ENCODE measurements at regions not wholly inside any gene's neighbourhood (a gene's known extent, or its start where the extent isn't known, plus 50 kb on each side); places are given as distances from the start of the nearest gene placed in this dataset.

DNA sequence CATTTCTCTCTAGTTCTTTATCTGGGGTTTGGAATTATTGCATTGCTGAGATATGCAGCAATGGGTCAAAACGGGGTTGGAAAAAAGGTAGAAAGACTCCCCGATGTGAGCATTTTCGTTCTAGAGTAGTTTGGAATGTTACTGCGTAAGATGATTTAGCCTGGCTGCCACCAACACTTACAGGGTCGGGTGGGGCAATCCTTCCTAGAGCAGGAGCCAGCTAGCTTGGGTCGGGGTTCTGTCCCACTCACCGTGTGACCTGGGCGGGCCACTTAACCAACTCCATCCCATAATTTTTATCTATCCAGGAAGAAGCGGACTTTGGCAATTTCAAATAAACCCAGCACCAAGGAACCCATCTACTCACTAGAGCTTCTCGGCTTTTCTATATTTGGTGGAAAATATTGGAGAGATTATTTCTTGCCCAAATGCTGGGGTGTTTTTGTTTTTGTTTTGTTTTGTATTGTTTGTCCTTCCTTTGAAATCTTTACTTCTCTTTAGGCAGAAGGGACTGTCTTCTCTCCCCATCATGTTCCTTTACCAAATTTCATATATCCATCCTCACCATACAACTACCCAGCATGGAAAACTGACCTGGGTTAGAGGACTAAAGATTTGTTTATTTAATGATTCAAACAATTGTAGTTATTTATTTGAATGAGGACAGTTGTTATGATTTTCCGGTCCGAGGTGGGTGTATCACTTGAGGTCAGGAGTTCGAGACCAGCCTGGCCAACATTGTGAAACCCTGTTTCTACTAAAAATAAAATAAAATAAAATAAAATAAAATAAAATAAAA, 72.4 kb downstream of the GPX5 start:
- TF ChIP-seq, protein P1, sequence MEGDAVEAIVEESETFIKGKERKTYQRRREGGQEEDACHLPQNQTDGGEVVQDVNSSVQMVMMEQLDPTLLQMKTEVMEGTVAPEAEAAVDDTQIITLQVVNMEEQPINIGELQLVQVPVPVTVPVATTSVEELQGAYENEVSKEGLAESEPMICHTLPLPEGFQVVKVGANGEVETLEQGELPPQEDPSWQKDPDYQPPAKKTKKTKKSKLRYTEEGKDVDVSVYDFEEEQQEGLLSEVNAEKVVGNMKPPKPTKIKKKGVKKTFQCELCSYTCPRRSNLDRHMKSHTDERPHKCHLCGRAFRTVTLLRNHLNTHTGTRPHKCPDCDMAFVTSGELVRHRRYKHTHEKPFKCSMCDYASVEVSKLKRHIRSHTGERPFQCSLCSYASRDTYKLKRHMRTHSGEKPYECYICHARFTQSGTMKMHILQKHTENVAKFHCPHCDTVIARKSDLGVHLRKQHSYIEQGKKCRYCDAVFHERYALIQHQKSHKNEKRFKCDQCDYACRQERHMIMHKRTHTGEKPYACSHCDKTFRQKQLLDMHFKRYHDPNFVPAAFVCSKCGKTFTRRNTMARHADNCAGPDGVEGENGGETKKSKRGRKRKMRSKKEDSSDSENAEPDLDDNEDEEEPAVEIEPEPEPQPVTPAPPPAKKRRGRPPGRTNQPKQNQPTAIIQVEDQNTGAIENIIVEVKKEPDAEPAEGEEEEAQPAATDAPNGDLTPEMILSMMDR (IDR thresholded peaks at IDR 0.05 in 8 of 11, conservative IDR thresholded peaks at IDR 0.05 in 3 of 11): no peak
- no peak for TF ChIP-seq POLR2A (IDR thresholded peaks at IDR 0.05)
